ENCODE measurements at regions not wholly inside any gene's neighbourhood (a gene's known extent, or its start where the extent isn't known, plus 50 kb on each side); places are given as distances from the start of the nearest gene placed in this dataset.

DNA sequence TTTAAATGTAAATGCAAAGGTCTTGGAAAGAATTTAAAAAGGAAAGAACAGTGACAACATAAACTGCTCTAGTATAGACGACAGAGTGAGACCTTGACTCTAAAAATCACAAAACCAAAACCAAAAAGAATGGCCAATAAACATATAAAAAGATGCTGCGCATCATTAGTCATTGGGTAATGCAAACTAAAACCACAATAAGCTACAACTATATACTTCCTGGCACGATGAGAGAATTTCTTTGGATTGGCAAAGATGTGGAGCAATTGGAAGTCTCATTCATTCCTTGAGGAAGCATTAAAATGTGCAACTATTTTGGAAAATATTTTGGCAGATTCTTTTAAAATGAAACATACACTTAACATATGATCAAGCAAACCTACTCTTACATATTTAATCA, 98.7 kb upstream of the ZPLD1 start (continued):
- no peak for TF ChIP-seq MEF2A (IDR thresholded peaks at IDR 0.05; ENCODE audit: insufficient read depth, low read depth, low read length)

DNA sequence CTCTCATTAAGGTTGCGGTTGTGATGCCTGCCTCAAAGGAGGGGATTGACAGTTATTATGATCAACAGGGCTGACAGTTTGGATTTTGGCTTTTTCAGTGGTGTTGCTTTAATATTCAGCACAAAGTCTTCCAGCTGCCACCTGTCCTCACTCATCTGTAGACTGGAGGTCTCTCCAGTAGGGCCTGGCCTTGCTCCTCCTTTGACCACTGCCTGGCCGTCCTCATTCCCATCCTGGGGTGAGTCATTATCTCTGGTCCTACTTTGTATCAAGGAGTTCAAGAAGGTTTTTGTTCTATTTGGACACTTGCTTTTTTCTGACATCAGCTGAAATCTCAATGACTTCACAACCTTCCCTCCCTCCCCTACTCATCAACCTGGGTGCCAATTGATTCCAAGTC, 95.1 kb upstream of the ZPLD1 start:
- in situ Hi-C loops (cut with MboI) (no loop called here), intact Hi-C loops (cut with micrococcal nuclease; ENCODE audit: unreplicated experiment) (no loop called here)
- H3K9ac ChIP-seq (ENCODE audit: control insufficient read depth, insufficient read depth, low read length) = no peak overlapping the region
- no peaks in the 10 kb centered on the region for H4K20me1 ChIP-seq (ENCODE audit: control insufficient read depth, insufficient read depth)
- no peak overlapping the region for H3K27ac ChIP-seq (ENCODE audit: control insufficient read depth, insufficient read depth)
- no peak overlapping the region for H2AFZ ChIP-seq (ENCODE audit: control insufficient read depth, low read depth, low read length)
- no peaks in the 10 kb centered on the region for H3K9me3 ChIP-seq (replicated peaks; ENCODE audit: control insufficient read depth, insufficient read depth, low read length)
- no TSS peak for BruUV-seq (replicated peaks)
- no peak for DNase-seq (ENCODE audit: low read depth, low spot score)
- WGBS (ENCODE audit: insufficient coverage, insufficient replicate concordance, low lambda C conversion rate, missing lambda C conversion rate) = 60% methylated on average over 2 of the region's 2 CpGs
- FAIRE-seq = no peak
- TF ChIP-seq POU2F2 (IDR thresholded peaks at IDR 0.05; ENCODE audit: borderline replicate concordance, low read depth, low read length) (no peak), WRNIP1 (IDR thresholded peaks at IDR 0.05; ENCODE audit: borderline replicate concordance, low read depth, low read length) (no peak), EED (IDR thresholded peaks at IDR 0.05; ENCODE audit: low read depth) (no peak), RFX5 (IDR thresholded peaks at IDR 0.05; ENCODE audit: low read depth, low read length) (no peak), RCOR1 (conservative IDR thresholded peaks at IDR 0.05; ENCODE audit: low read depth, low read length) (no peak), ATF2 (IDR thresholded peaks at IDR 0.05; ENCODE audit: low read length) (no peak), ZNF24 (IDR thresholded peaks at IDR 0.05) (no peak)
- TF ChIP-seq, protein P1, sequence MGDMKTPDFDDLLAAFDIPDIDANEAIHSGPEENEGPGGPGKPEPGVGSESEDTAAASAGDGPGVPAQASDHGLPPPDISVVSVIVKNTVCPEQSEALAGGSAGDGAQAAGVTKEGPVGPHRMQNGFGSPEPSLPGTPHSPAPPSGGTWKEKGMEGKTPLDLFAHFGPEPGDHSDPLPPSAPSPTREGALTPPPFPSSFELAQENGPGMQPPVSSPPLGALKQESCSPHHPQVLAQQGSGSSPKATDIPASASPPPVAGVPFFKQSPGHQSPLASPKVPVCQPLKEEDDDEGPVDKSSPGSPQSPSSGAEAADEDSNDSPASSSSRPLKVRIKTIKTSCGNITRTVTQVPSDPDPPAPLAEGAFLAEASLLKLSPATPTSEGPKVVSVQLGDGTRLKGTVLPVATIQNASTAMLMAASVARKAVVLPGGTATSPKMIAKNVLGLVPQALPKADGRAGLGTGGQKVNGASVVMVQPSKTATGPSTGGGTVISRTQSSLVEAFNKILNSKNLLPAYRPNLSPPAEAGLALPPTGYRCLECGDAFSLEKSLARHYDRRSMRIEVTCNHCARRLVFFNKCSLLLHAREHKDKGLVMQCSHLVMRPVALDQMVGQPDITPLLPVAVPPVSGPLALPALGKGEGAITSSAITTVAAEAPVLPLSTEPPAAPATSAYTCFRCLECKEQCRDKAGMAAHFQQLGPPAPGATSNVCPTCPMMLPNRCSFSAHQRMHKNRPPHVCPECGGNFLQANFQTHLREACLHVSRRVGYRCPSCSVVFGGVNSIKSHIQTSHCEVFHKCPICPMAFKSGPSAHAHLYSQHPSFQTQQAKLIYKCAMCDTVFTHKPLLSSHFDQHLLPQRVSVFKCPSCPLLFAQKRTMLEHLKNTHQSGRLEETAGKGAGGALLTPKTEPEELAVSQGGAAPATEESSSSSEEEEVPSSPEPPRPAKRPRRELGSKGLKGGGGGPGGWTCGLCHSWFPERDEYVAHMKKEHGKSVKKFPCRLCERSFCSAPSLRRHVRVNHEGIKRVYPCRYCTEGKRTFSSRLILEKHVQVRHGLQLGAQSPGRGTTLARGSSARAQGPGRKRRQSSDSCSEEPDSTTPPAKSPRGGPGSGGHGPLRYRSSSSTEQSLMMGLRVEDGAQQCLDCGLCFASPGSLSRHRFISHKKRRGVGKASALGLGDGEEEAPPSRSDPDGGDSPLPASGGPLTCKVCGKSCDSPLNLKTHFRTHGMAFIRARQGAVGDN (IDR thresholded peaks at IDR 0.05) = no peak
- TF ChIP-seq, protein P2, sequence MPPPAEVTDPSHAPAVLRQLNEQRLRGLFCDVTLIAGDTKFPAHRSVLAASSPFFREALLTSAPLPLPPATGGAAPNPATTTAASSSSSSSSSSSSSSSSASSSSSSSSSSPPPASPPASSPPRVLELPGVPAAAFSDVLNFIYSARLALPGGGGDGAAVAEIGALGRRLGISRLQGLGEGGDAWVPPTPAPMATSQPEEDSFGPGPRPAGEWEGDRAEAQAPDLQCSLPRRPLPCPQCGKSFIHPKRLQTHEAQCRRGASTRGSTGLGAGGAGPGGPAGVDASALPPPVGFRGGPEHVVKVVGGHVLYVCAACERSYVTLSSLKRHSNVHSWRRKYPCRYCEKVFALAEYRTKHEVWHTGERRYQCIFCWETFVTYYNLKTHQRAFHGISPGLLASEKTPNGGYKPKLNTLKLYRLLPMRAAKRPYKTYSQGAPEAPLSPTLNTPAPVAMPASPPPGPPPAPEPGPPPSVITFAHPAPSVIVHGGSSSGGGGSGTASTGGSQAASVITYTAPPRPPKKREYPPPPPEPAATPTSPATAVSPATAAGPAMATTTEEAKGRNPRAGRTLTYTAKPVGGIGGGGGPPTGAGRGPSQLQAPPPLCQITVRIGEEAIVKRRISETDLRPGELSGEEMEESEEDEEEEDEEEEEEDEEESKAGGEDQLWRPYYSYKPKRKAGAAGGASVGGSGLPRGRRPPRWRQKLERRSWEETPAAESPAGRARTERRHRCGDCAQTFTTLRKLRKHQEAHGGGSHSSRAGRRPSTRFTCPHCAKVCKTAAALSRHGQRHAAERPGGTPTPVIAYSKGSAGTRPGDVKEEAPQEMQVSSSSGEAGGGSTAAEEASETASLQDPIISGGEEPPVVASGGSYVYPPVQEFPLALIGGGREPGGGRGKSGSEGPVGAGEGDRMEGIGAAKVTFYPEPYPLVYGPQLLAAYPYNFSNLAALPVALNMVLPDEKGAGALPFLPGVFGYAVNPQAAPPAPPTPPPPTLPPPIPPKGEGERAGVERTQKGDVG (CRISPR knock-in tag; IDR thresholded peaks at IDR 0.05) = no peak
- TF ChIP-seq, protein P3, sequence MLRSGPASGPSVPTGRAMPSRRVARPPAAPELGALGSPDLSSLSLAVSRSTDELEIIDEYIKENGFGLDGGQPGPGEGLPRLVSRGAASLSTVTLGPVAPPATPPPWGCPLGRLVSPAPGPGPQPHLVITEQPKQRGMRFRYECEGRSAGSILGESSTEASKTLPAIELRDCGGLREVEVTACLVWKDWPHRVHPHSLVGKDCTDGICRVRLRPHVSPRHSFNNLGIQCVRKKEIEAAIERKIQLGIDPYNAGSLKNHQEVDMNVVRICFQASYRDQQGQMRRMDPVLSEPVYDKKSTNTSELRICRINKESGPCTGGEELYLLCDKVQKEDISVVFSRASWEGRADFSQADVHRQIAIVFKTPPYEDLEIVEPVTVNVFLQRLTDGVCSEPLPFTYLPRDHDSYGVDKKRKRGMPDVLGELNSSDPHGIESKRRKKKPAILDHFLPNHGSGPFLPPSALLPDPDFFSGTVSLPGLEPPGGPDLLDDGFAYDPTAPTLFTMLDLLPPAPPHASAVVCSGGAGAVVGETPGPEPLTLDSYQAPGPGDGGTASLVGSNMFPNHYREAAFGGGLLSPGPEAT (IDR thresholded peaks at IDR 0.05; ENCODE audit: low read depth) = no peak
- ATAC-seq = no peak
- no peaks in the 10 kb centered on the region for H3K27me3 ChIP-seq (replicated peaks in 1 of 2; ENCODE audit: control insufficient read depth in 2 of 2, insufficient read depth in 2 of 2, low read length in 1 of 2)
- POLR2A ChIA-PET = no interaction called here
- H3K4me2 ChIP-seq (ENCODE audit: control insufficient read depth, insufficient read depth) = no peak overlapping the region
- H3K79me2 ChIP-seq (ENCODE audit: control insufficient read depth, insufficient read depth, low read length) = no peaks in the 10 kb centered on the region
- H3K4me1 ChIP-seq (ENCODE audit: control insufficient read depth, insufficient read depth, low read length) = no peaks in the 10 kb centered on the region
- CTCF ChIA-PET = no interaction called here
- RAD21 ChIA-PET (ENCODE audit: unreplicated experiment) = no interaction called here
- SMC1A ChIA-PET (ENCODE audit: uncharacterized antibody, unreplicated experiment) = no interaction called here
- H3K4me3 ChIP-seq = no peak overlapping the region
- no peaks in the 10 kb centered on the region for H3K36me3 ChIP-seq (ENCODE audit: control insufficient read depth in 2 of 2, insufficient read depth in 2 of 2, low read length in 1 of 2)
